Pancreas (tissue), 10 donors: ENCODE measurements at regions not wholly inside any gene's neighbourhood (a gene's known extent, or its start where the extent isn't known, plus 50 kb on each side); places are given as distances from the start of the nearest gene placed in this dataset.

Experiments used
- ATAC-seq, 4 donors: fragments of 200-7000 bp; cut with Tn5 transposase; one replicate each; pipeline versions ENCODE4 v1.8.0 to v1.9.1; 2020; ENCODE audit warnings: mild to moderate bottlenecking in 4 of 4, moderate library complexity in 4 of 4
- DNase-seq, 6 donors: peaks; one replicate each; pipeline ENCODE4 v3.0.0-alpha.2; 2020
- FAIRE-seq: peaks from 2 replicates; lab custom pipeline; 2012; peaks lifted over from hg19 to GRCh38; lab: Jason Lieb, UNC
- H3K27ac ChIP-seq, 4 donors: fragments of 200-600 bp; sonication (generic); 1 replicate in 3 of 4; 2 replicates in 1 of 4; pipeline versions ENCODE4 v1.5.0 to v1.8.0; 2020
- H3K27me3 ChIP-seq, 4 donors: fragments of 200-600 bp; one replicate each; pipeline ENCODE4 v1.8.0; 2021
- H3K36me3 ChIP-seq, 3 donors: fragments of 200-600 bp; sonication (generic) in 1 of 3; one replicate each; pipeline versions ENCODE4 v1.5.0 to v1.8.0; 2020 to 2021
- H3K4me1 ChIP-seq, 3 donors: fragments of 200-600 bp; one replicate each; pipeline ENCODE4 v1.8.0; 2021
- H3K4me3 ChIP-seq, 4 donors: fragments of 200-600 bp; sonication (generic) in 2 of 4; one replicate each; pipeline versions ENCODE4 v1.5.0 to v1.8.0; 2020 to 2021
- H3K9me3 ChIP-seq, 4 donors: fragments of 200-600 bp; one replicate each; pipeline ENCODE4 v1.8.0; 2021
- WGBS, 2 donors: extraction: QIAGEN DNeasy Blood & Tissue Kit; methylation state at CpG; one replicate each; pipeline ENCODE4 v1.1.7; 2013; 5-methylcytosine and 5-hydroxymethylcytosine counted together
- intact Hi-C, 3 donors: fragments of 100-400 bp; cut with DNase I; formaldehyde crosslinking; loops; one replicate each; pipeline versions ENCODE4 v1.11.1 to v1.14.2; 2022
- TF ChIP-seq, protein P1 (sequence below), 4 donors: fragments of 200-600 bp; sonication (generic) in 3 of 4; IDR thresholded peaks; one replicate each; pipeline versions ENCODE4 v1.5.0 to v1.8.0; 2021; ENCODE audit warnings: antibody characterized with exemption in 4 of 4
- donor health status: healthy with polysubstance abuse.
- donor health status: DM: no; HTN: no; CAD: no; lungs with moderate emphysema.
- donor health status: DM: no; HTN: no; CAD: no.
- donor health status: control.
- donor health status: control.
- donor health status: Bipolar disorder and iron deficiency.
- donor health status: DM: yes; HTN: yes; CAD: no.
- donor health status: DM: no; HTN: no; CAD: no.
- donor health status: DM: no; HTN: no; CAD: no.
- donor health status: DM: yes; HTN: yes; CAD: no.

GRCh38 chr17:36722903-36723263 is 121.5 kb downstream of the MRM1 start:
- no peak for ATAC-seq
- Histone ChIP-seq H3K36me3 (no peaks in the 10 kb centered on the region), H3K27ac (no peak overlapping the region), H3K27me3 (no peaks in the 10 kb centered on the region), H3K9me3 (no peaks in the 10 kb centered on the region), H3K4me3 (no peak overlapping the region), H3K4me1 (no peaks in the 10 kb centered on the region)
- no peak for DNase-seq
- 67 to 80% methylated on average over 6 of the region's 6 CpGs for WGBS, 2 donors
- TF ChIP-seq, protein P1, sequence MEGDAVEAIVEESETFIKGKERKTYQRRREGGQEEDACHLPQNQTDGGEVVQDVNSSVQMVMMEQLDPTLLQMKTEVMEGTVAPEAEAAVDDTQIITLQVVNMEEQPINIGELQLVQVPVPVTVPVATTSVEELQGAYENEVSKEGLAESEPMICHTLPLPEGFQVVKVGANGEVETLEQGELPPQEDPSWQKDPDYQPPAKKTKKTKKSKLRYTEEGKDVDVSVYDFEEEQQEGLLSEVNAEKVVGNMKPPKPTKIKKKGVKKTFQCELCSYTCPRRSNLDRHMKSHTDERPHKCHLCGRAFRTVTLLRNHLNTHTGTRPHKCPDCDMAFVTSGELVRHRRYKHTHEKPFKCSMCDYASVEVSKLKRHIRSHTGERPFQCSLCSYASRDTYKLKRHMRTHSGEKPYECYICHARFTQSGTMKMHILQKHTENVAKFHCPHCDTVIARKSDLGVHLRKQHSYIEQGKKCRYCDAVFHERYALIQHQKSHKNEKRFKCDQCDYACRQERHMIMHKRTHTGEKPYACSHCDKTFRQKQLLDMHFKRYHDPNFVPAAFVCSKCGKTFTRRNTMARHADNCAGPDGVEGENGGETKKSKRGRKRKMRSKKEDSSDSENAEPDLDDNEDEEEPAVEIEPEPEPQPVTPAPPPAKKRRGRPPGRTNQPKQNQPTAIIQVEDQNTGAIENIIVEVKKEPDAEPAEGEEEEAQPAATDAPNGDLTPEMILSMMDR (IDR thresholded peaks at IDR 0.05), result no peak
- intact Hi-C loops, result no loop called here
- no peak for FAIRE-seq

- no peak overlapping the region for H3K4me3 ChIP-seq
- FAIRE-seq, result no peak
- H3K4me1 ChIP-seq, result no peaks in the 10 kb centered on the region
- no peak for DNase-seq
- TF ChIP-seq, protein P1 (IDR thresholded peaks at IDR 0.05), result no peak
- WGBS, 2 donors, result 56 to 73% methylated on average over 5 to 6 of the region's 6 CpGs
- H3K9me3 ChIP-seq, result no peaks in the 10 kb centered on the region
- no peak overlapping the region for H3K27ac ChIP-seq
- H3K36me3 ChIP-seq, result no peaks in the 10 kb centered on the region
- ATAC-seq, result no peak
- no peaks in the 10 kb centered on the region for H3K27me3 ChIP-seq
- intact Hi-C loops, result no loop called here
These were observed 122.2 kb downstream of the MRM1 start for GRCh38 chr17:36723459-36724025.

DNA sequence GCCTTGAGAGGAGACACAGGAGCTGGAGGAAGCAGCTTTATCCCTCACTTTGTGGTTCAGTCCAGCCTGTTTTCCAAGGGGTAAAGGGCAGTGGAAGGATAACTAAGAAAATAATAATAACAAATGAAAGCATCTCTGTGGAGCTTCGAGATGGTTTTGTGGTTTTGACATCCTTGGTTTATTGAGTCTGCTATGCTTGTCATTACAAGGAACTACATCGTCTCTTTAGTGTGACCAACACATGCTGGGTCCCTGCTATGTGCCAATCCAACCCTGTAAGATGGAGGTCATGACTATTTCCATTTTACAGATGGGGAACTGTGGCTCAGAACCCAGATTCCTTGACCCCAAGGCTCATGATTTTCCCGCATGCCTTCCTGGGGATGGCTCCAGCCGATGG is 124.8 kb downstream of the MRM1 start:
- Histone ChIP-seq H3K27me3 (no peaks in the 10 kb centered on the region), H3K4me1 (no peaks in the 10 kb centered on the region), H3K36me3 (no peaks in the 10 kb centered on the region), H3K4me3 (no peak overlapping the region), H3K27ac (no peak overlapping the region), H3K9me3 (no peaks in the 10 kb centered on the region)
- WGBS, 2 donors, result 76 to 85% methylated on average over 4 of the region's 4 CpGs
- TF ChIP-seq, protein P1 (IDR thresholded peaks at IDR 0.05), result no peak
- FAIRE-seq, result no peak
- intact Hi-C loops, result no loop called here
- no peak for DNase-seq
- ATAC-seq, result no peak

DNA sequence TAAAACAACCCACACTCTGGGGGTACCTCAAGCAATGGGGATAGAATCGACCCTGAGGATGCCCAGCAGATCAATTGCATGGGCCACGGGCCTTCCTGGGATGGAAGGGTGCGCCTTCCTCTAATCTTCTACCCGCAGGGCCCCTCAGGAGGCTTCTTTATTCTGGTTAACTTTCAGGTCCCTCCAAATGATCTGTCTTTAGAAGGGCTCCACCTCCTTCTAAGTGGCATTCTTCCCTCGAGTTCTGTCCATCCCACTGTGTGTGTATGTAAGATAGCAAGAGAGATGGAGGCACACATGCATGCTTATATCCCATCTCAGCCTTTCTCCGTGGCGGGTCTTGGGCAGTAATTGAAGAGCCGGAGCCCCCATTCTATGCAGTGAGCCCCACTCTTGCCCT is 125.7 kb downstream of the MRM1 start:
- TF ChIP-seq, protein P1 (IDR thresholded peaks at IDR 0.05), result no peak
- 72 to 77% methylated on average over 8 of the region's 8 CpGs for WGBS, 2 donors
- intact Hi-C loops, result no loop called here
- FAIRE-seq (no peak), DNase-seq (no peak), ATAC-seq (no peak)
- Histone ChIP-seq H3K4me3 (no peak overlapping the region), H3K9me3 (no peaks in the 10 kb centered on the region), H3K4me1 (no peaks in the 10 kb centered on the region), H3K36me3 (no peaks in the 10 kb centered on the region), H3K27me3 (no peaks in the 10 kb centered on the region), H3K27ac (no peak overlapping the region)

DNA sequence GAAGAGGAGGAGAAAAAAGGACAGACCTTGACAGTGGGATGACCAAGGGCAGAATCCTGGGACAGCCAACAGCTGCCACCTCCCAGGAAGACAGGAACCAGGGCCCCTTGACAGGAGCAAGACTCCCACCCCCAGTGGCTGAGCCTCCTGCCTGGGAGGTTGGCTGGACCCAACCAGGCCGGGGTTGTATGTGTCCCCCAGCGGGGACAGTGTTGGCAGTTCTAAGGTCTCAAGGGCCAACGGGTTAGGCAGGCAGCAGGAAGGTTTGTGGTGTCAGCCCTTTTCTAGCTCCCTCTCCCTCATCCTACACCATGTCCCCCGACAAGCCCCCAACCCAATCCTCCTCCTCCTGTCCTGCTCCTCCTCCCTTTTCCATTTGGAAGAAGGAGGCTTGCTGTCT is 126.2 kb downstream of the MRM1 start:
- H3K4me3 ChIP-seq, result no peak overlapping the region
- H3K4me1 ChIP-seq, result no peaks in the 10 kb centered on the region
- DNase-seq (peak in 1 of 6 donors; percentile 30), ATAC-seq (no peak), FAIRE-seq (no peak)
- H3K36me3 ChIP-seq, result no peaks in the 10 kb centered on the region
- intact Hi-C loops, result no loop called here
- TF ChIP-seq, protein P1 (IDR thresholded peaks at IDR 0.05), result no peak
- H3K9me3 ChIP-seq, result no peaks in the 10 kb centered on the region
- no peak overlapping the region for H3K27ac ChIP-seq
- no peaks in the 10 kb centered on the region for H3K27me3 ChIP-seq
- WGBS, 2 donors, result 39 to 52% methylated on average over 4 of the region's 4 CpGs
